ENCODE measurements at regions not wholly inside any gene's neighbourhood (a gene's known extent, or its start where the extent isn't known, plus 50 kb on each side); places are given as distances from the start of the nearest gene placed in this dataset.

- no peak for TF ChIP-seq CTBP2 (IDR thresholded peaks at IDR 0.05; ENCODE audit: borderline replicate concordance, insufficient read depth, insufficient read length, low read length)
Observed at GRCh38 chr10:35758076-35758475, 116.0 kb upstream of the FZD8 start (continued).
